ENCODE measurements at regions not wholly inside any gene's neighbourhood (a gene's known extent, or its start where the extent isn't known, plus 50 kb on each side); places are given as distances from the start of the nearest gene placed in this dataset.

DNA sequence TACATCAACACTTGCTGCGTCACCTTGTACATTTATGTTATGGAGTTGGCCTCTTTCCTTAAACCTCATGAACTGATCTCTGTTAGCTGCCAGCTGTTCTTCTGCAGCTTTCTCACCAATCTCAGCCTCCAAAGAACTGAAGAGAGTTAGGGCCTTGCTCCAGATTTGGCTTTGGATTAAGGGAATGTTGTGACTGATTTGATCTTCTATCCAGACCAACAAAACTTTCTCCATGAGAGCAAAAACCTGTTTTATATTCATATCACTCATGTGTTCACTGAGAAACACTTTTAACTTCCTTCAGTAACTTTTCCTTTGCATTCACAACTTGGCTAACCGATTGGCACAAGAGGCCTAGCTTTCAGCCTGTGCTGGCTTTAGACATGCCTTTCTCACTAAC is 1156.0 kb upstream of the CADM2 start:
- TF ChIP-seq CTCF (IDR thresholded peaks at IDR 0.05; ENCODE audit: low read length) (no peak), EZH2 (optimal IDR thresholded peaks at IDR 0.05; ENCODE audit: low read depth, low read length) (no peak)
